B cell (primary cell): ENCODE measurements at regions not wholly inside any gene's neighbourhood (a gene's known extent, or its start where the extent isn't known, plus 50 kb on each side); places are given as distances from the start of the nearest gene placed in this dataset.

Source experiments
- CTCF ChIP-seq: fragments of 200-600 bp; IDR thresholded peaks from one replicate; pipeline ENCODE4 v1.8.0; 2022; ENCODE audit warnings: antibody characterized with exemption, mild to moderate bottlenecking
- EZH2 ChIP-seq: IDR thresholded peaks from 2 replicates; pipeline ENCODE4 v1.6.1; 2012; ENCODE audit warnings: borderline replicate concordance, low read depth, mild to moderate bottlenecking, moderate library complexity, low read length; ENCODE audit not compliant: insufficient read depth, poor library complexity, severe bottlenecking

- no peak for TF ChIP-seq CTCF
- no peak for TF ChIP-seq EZH2
Observed at GRCh38 chrX:65877953-65878352, 161.9 kb downstream of the VSIG4 start.
